IgD-negative memory B cell (primary cell): ENCODE measurements at regions not wholly inside any gene's neighbourhood (a gene's known extent, or its start where the extent isn't known, plus 50 kb on each side); places are given as distances from the start of the nearest gene placed in this dataset.
A peak's percentile ranks its signal among the peaks of the same experiment; 100 is the strongest.
"Not testable (repeated sequence)": the region's sequence is repeated elsewhere in the genome, so short reads cannot be mapped to it uniquely, and the experiment has no call there.

Source experiments
- H3K27ac Mint-ChIP-seq, 3 donors: one replicate each; pipeline ENCODE4 v1.8.0; 2020 to 2022; ENCODE audit warnings: mild to moderate bottlenecking in 3 of 3, mixed read lengths in 3 of 3, moderate library complexity in 1 of 3
- H3K27me3 Mint-ChIP-seq: one replicate; pipeline ENCODE4 v1.8.0; 2021; ENCODE audit warnings: mixed read lengths
- H3K36me3 Mint-ChIP-seq: one replicate; pipeline ENCODE4 v1.8.0; 2020; ENCODE audit warnings: mild to moderate bottlenecking, mixed read lengths
- H3K4me1 Mint-ChIP-seq, 3 donors: one replicate each; pipeline ENCODE4 v1.8.0; 2020 to 2022; ENCODE audit warnings: mixed read lengths in 3 of 3, mild to moderate bottlenecking in 1 of 3
- H3K4me3 Mint-ChIP-seq, 4 donors: one replicate each; pipeline ENCODE4 v1.8.0; 2020 to 2022; ENCODE audit warnings: mild to moderate bottlenecking in 4 of 4, mixed read lengths in 4 of 4, moderate library complexity in 3 of 4
- H3K9me3 Mint-ChIP-seq, 3 donors: one replicate each; pipeline ENCODE4 v1.8.0; 2020 to 2021; ENCODE audit warnings: mixed read lengths in 3 of 3, mild to moderate bottlenecking in 1 of 3

- H3K36me3 Mint-ChIP-seq, H3K27ac Mint-ChIP-seq: not testable (repeated sequence)
- H3K4me1 Mint-ChIP-seq = peaks cover 0 to 10% (median 5%) of the 10 kb centered on the region in 3 donors
Observed at GRCh38 chr14:105606305-105606975, 80.1 kb downstream of the TMEM121 start.

GRCh38 chr14:105607025-105607424 is 80.6 kb downstream of the TMEM121 start:
- H3K27me3 Mint-ChIP-seq, H3K4me1 Mint-ChIP-seq, H3K4me3 Mint-ChIP-seq, H3K9me3 Mint-ChIP-seq, H3K27ac Mint-ChIP-seq, H3K36me3 Mint-ChIP-seq: not testable (repeated sequence)

More at GRCh38 chr14:105606305-105606975, 80.1 kb downstream of the TMEM121 start:
- not testable (repeated sequence) for H3K9me3 Mint-ChIP-seq, H3K27me3 Mint-ChIP-seq
- H3K4me3 Mint-ChIP-seq = peak overlapping the region in 1 of 4 donors; percentile 46

- H3K27ac Mint-ChIP-seq, H3K4me3 Mint-ChIP-seq, H3K9me3 Mint-ChIP-seq, H3K27me3 Mint-ChIP-seq, H3K36me3 Mint-ChIP-seq: not testable (repeated sequence)
- peaks cover 0 to 18% (median 13%) of the 10 kb centered on the region in 3 donors for H3K4me1 Mint-ChIP-seq
Observed at GRCh38 chr14:105614987-105615386, 88.6 kb downstream of the TMEM121 start.

- H3K9me3 Mint-ChIP-seq, H3K36me3 Mint-ChIP-seq, H3K4me3 Mint-ChIP-seq, H3K27me3 Mint-ChIP-seq: not testable (repeated sequence)
- Mint-ChIP-seq H3K4me1 (peaks cover 0 to 18% (median 13%) of the 10 kb centered on the region in 3 donors), H3K27ac (peak overlapping the region in 1 of 3 donors; percentile 92)
Observed at GRCh38 chr14:105615986-105616801, 89.8 kb downstream of the TMEM121 start.

GRCh38 chr14:105616802-105617192 is 90.4 kb downstream of the TMEM121 start:
- peak overlapping the region in 2 of 3 donors; percentile 0 to 48 for H3K27ac Mint-ChIP-seq
- H3K36me3 Mint-ChIP-seq = peaks cover 3% of the 10 kb centered on the region
- H3K4me3 Mint-ChIP-seq = no peak overlapping the region
- H3K4me1 Mint-ChIP-seq = peaks cover 0 to 18% (median 13%) of the 10 kb centered on the region in 3 donors
- no peaks in the 10 kb centered on the region for H3K27me3 Mint-ChIP-seq
- no peaks in the 10 kb centered on the region for H3K9me3 Mint-ChIP-seq

GRCh38 chr14:105617201-105617777 is 90.9 kb downstream of the TMEM121 start:
- Mint-ChIP-seq H3K27me3 (no peaks in the 10 kb centered on the region), H3K4me1 (peaks cover 0 to 18% (median 13%) of the 10 kb centered on the region in 3 donors), H3K27ac (peak overlapping the region in 2 of 3 donors; percentile 0 to 48), H3K36me3 (peaks cover 3% of the 10 kb centered on the region), H3K4me3 (no peak overlapping the region), H3K9me3 (no peaks in the 10 kb centered on the region)

- not testable (repeated sequence) for H3K36me3 Mint-ChIP-seq, H3K27ac Mint-ChIP-seq, H3K27me3 Mint-ChIP-seq, H3K9me3 Mint-ChIP-seq, H3K4me3 Mint-ChIP-seq
- peaks cover 0 to 15% (median 11%) of the 10 kb centered on the region in 3 donors for H3K4me1 Mint-ChIP-seq
Observed at GRCh38 chr14:105617805-105618204, 91.4 kb downstream of the TMEM121 start.

GRCh38 chr14:105619324-105619723 is 92.9 kb downstream of the TMEM121 start:
- H3K27ac Mint-ChIP-seq = not testable (repeated sequence)

GRCh38 chr14:105620178-105620864 is 93.9 kb downstream of the TMEM121 start:
- not testable (repeated sequence) for H3K4me1 Mint-ChIP-seq, H3K27me3 Mint-ChIP-seq, H3K36me3 Mint-ChIP-seq, H3K27ac Mint-ChIP-seq, H3K9me3 Mint-ChIP-seq, H3K4me3 Mint-ChIP-seq

More at GRCh38 chr14:105619324-105619723, 92.9 kb downstream of the TMEM121 start:
- H3K27me3 Mint-ChIP-seq, H3K36me3 Mint-ChIP-seq, H3K4me3 Mint-ChIP-seq, H3K9me3 Mint-ChIP-seq, H3K4me1 Mint-ChIP-seq: not testable (repeated sequence)

GRCh38 chr14:105620865-105621471 is 94.6 kb downstream of the TMEM121 start:
- H3K4me1 Mint-ChIP-seq, H3K27ac Mint-ChIP-seq: not testable (repeated sequence)

GRCh38 chr14:105621479-105622328 is 95.3 kb downstream of the TMEM121 start:
- not testable (repeated sequence) for H3K9me3 Mint-ChIP-seq, H3K27ac Mint-ChIP-seq, H3K36me3 Mint-ChIP-seq, H3K4me3 Mint-ChIP-seq, H3K4me1 Mint-ChIP-seq, H3K27me3 Mint-ChIP-seq

More at GRCh38 chr14:105620865-105621471, 94.6 kb downstream of the TMEM121 start:
- H3K9me3 Mint-ChIP-seq, H3K27me3 Mint-ChIP-seq, H3K36me3 Mint-ChIP-seq, H3K4me3 Mint-ChIP-seq: not testable (repeated sequence)

- no peaks in the 10 kb centered on the region for H3K27me3 Mint-ChIP-seq
- H3K36me3 Mint-ChIP-seq = no peaks in the 10 kb centered on the region
- no peak overlapping the region for H3K27ac Mint-ChIP-seq
- H3K9me3 Mint-ChIP-seq = no peaks in the 10 kb centered on the region
- no peak overlapping the region for H3K4me3 Mint-ChIP-seq
- H3K4me1 Mint-ChIP-seq = peaks cover 0 to 3% (median 2%) of the 10 kb centered on the region in 3 donors
Observed at GRCh38 chr14:105622329-105622955, 96.1 kb downstream of the TMEM121 start.

GRCh38 chr14:105623178-105623577 is 96.8 kb downstream of the TMEM121 start:
- H3K4me3 Mint-ChIP-seq, H3K4me1 Mint-ChIP-seq, H3K36me3 Mint-ChIP-seq, H3K27ac Mint-ChIP-seq, H3K9me3 Mint-ChIP-seq, H3K27me3 Mint-ChIP-seq: not testable (repeated sequence)

GRCh38 chr14:105624346-105624745 is 98.0 kb downstream of the TMEM121 start:
- H3K4me3 Mint-ChIP-seq, H3K9me3 Mint-ChIP-seq, H3K36me3 Mint-ChIP-seq, H3K27ac Mint-ChIP-seq, H3K27me3 Mint-ChIP-seq, H3K4me1 Mint-ChIP-seq: not testable (repeated sequence)
